SK-N-SH treated with all-trans-retinoic acid at 6 μM for 48 hours (cell line): ENCODE measurements at regions not wholly inside any gene's neighbourhood (a gene's known extent, or its start where the extent isn't known, plus 50 kb on each side); places are given as distances from the start of the nearest gene placed in this dataset.

Experiments
- ISL1 ChIP-seq: fragments of 250-450 bp; sonication (Bioruptor Pico); IDR thresholded peaks from 2 replicates; pipeline ENCODE4 v2.1.2; 2022; ENCODE audit warnings: mild to moderate bottlenecking, moderate library complexity
- PPARA ChIP-seq: fragments of 250-450 bp; sonication (Bioruptor Pico); IDR thresholded peaks from 2 replicates; pipeline ENCODE4 v1.5.0; 2020; ENCODE audit warnings: mild to moderate bottlenecking, borderline replicate concordance
- TCF4 ChIP-seq: fragments of 250-450 bp; sonication (Bioruptor Pico); IDR thresholded peaks from 2 replicates; pipeline ENCODE4 v1.8.0; 2021; ENCODE audit warnings: mild to moderate bottlenecking, moderate library complexity, borderline replicate concordance
- TOX ChIP-seq: fragments of 250-450 bp; sonication (Bioruptor Pico); IDR thresholded peaks from 2 replicates; pipeline ENCODE4 v1.8.0; 2021; ENCODE audit warnings: mild to moderate bottlenecking, moderate library complexity, borderline replicate concordance
- ZC3H10 ChIP-seq: fragments of 250-450 bp; sonication (Bioruptor Pico); IDR thresholded peaks from 2 replicates; pipeline ENCODE4 v1.5.1; 2021; ENCODE audit warnings: mild to moderate bottlenecking, moderate library complexity
- ZFP30 ChIP-seq: fragments of 450-650 bp; formaldehyde crosslinking; IDR thresholded peaks from 2 replicates; pipeline ENCODE4 v1.5.0; 2022; ENCODE audit warnings: mild to moderate bottlenecking, moderate library complexity
- TF ChIP-seq, protein P1 (sequence below): fragments of 250-450 bp; sonication (Bioruptor Pico); IDR thresholded peaks from 2 replicates; pipeline ENCODE4 v1.5.0; 2020; ENCODE audit warnings: mild to moderate bottlenecking, moderate library complexity
- TF ChIP-seq, protein P2 (sequence below): fragments of 250-450 bp; sonication (Bioruptor Pico); IDR thresholded peaks from 2 replicates; pipeline ENCODE4 v1.8.0; 2020; ENCODE audit warnings: mild to moderate bottlenecking, moderate library complexity, borderline replicate concordance

- TF ChIP-seq, protein P1, sequence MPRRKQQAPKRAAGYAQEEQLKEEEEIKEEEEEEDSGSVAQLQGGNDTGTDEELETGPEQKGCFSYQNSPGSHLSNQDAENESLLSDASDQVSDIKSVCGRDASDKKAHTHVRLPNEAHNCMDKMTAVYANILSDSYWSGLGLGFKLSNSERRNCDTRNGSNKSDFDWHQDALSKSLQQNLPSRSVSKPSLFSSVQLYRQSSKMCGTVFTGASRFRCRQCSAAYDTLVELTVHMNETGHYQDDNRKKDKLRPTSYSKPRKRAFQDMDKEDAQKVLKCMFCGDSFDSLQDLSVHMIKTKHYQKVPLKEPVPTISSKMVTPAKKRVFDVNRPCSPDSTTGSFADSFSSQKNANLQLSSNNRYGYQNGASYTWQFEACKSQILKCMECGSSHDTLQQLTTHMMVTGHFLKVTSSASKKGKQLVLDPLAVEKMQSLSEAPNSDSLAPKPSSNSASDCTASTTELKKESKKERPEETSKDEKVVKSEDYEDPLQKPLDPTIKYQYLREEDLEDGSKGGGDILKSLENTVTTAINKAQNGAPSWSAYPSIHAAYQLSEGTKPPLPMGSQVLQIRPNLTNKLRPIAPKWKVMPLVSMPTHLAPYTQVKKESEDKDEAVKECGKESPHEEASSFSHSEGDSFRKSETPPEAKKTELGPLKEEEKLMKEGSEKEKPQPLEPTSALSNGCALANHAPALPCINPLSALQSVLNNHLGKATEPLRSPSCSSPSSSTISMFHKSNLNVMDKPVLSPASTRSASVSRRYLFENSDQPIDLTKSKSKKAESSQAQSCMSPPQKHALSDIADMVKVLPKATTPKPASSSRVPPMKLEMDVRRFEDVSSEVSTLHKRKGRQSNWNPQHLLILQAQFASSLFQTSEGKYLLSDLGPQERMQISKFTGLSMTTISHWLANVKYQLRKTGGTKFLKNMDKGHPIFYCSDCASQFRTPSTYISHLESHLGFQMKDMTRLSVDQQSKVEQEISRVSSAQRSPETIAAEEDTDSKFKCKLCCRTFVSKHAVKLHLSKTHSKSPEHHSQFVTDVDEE (CRISPR knock-in tag) = no peak
- no peak for TF ChIP-seq ISL1
- TF ChIP-seq ZC3H10 (CRISPR knock-in tag) = no peak
- no peak for TF ChIP-seq TOX (CRISPR knock-in tag)
- TF ChIP-seq TCF4 (CRISPR knock-in tag) = no peak
- TF ChIP-seq PPARA (CRISPR knock-in tag) = no peak
- TF ChIP-seq, protein P2, sequence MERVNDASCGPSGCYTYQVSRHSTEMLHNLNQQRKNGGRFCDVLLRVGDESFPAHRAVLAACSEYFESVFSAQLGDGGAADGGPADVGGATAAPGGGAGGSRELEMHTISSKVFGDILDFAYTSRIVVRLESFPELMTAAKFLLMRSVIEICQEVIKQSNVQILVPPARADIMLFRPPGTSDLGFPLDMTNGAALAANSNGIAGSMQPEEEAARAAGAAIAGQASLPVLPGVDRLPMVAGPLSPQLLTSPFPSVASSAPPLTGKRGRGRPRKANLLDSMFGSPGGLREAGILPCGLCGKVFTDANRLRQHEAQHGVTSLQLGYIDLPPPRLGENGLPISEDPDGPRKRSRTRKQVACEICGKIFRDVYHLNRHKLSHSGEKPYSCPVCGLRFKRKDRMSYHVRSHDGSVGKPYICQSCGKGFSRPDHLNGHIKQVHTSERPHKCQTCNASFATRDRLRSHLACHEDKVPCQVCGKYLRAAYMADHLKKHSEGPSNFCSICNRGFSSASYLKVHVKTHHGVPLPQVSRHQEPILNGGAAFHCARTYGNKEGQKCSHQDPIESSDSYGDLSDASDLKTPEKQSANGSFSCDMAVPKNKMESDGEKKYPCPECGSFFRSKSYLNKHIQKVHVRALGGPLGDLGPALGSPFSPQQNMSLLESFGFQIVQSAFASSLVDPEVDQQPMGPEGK (CRISPR knock-in tag) = no peak
- TF ChIP-seq ZFP30 (CRISPR knock-in tag) = no peak
Measured at GRCh38 chr5:116892993-116893392, 318.4 kb upstream of the SEMA6A start.
